HG03342 (cell line): ENCODE measurements at regions not wholly inside any gene's neighbourhood (a gene's known extent, or its start where the extent isn't known, plus 50 kb on each side); places are given as distances from the start of the nearest gene placed in this dataset.

ENCODE experiments used
- ATAC-seq: cut with Tn5 transposase; IDR thresholded peaks from one replicate; pipeline ENCODE4 v1.9.1; 2021; ENCODE audit warnings: mild to moderate bottlenecking, moderate library complexity; ENCODE audit not compliant: unreplicated experiment

GRCh38 chr4:175871774-175872405 lies 59.8 kb upstream of the GPM6A start:
- ATAC-seq, result no peak

GRCh38 chr4:175873707-175874106 lies 61.6 kb upstream of the GPM6A start:
- ATAC-seq, result no peak

GRCh38 chr4:175874306-175874705 lies 62.2 kb upstream of the GPM6A start:
- ATAC-seq, result no peak

DNA sequence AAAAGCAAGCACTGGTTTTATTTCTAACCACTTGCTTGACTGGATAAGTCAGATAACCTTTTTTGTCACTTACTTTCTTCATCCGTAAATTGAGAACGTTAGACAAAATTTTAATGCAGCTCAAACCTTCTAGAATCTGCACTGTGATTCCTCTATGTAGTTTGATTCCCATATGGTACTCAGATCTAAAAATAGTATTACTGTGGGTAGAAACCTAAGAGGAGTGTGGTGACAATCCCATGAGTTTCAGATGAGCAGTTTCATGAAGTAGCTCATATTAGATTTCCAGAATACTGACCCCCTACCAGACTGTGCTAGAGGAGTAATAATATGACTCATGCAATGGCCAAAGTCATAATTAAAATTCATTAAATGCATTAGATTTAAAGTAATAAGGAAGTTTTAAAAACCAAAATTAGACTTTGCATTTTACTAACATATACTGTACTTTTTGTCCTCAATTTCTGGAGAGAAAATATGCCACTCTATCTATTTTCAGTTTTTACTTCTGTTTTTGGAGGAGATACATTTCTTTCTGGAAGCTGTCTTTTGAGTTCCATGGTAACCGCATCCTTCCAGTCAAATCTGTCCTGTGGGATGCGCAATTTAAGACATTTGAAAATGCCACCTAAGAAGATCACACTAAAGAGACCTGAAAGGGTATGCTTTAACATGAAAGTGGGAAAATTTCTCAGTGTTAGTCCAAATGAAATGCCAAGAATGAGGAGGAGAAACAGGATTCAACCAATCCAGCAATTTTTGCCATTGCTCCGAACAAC lies 64.1 kb upstream of the GPM6A start:
- no peak for ATAC-seq

GRCh38 chr4:175882891-175883290 lies 70.8 kb upstream of the GPM6A start:
- no peak for ATAC-seq

DNA sequence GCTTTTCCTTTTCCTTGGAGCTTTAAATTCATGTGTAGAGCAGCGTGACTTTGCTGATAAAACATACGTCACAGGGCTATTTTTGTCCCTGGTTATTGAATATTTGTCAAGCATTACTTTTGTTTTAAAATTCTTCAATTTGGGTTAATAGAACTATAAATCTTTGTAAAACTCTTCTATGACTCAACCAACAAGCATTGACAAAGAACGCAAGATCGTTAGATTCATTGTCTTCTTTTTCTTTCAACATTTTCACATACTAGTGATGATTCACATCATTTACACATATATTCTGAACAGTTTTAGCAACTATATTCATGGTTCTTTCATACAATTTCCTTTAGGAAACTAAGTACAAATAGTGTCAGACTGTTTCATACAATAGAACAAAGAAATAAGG lies 72.0 kb upstream of the GPM6A start:
- no peak for ATAC-seq

DNA sequence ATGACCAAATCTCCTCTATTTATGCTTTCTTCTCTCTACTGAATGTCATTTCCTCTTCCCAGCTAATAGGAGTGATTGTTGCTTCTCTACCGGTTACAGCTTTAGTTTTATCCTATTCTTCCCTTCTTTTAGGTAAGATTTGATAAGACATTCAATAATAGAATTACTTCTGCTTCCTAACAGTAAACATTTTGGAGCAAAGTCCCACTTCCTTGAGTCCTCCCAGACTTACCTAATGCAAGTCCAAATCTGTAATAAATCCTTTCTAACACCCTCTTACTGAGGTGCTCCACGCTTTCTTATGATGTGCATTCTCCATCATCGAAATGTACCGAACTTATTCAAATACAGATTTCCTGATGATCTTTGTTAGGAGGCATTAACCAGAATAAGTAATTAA lies 79.2 kb upstream of the GPM6A start:
- no peak for ATAC-seq

GRCh38 chr4:175891851-175892250 lies 79.8 kb upstream of the GPM6A start:
- peak; percentile 51 for ATAC-seq

- no peak for ATAC-seq
Measured at GRCh38 chr4:175905925-175906324, 93.9 kb upstream of the GPM6A start.

DNA sequence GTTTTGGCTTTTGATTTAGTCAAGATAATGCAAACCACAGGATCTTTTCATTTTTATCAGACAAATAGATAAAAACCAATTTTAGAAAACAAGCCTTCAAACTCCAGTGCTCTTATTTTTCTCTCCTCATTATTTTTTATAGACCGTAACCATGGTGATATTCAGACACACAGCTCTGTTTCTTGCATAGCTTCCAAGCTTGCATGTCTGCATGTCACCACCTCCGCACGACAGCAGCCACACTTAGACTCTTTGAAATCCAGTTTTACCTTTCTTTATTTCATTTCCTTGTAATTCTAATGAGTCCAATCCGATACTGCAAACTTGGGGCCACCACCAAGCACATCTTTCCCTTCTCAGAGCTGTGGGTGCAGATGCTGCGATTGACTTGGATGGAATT lies 94.3 kb upstream of the GPM6A start:
- no peak for ATAC-seq

DNA sequence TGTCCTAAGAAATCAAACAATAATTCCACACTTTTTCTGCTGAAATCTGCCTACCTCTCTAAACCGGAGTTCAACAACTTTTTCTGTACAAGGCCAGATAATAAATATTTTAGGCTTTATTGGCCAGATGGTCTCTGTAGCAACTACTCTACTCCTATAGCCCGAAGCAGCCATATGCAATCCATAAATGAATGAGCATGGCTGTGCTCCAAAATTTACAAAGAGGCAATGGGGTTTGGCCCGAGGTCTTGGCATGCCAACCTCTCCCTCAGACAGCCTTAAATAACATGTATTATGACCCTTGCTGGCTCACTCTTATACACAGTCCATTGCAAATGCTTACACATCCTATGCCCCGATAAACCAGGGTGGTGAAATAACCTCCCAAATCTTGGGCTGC lies 98.6 kb upstream of the GPM6A start:
- no peak for ATAC-seq

- no peak for ATAC-seq
Measured at GRCh38 chr4:175916626-175917351, 104.7 kb upstream of the GPM6A start.

DNA sequence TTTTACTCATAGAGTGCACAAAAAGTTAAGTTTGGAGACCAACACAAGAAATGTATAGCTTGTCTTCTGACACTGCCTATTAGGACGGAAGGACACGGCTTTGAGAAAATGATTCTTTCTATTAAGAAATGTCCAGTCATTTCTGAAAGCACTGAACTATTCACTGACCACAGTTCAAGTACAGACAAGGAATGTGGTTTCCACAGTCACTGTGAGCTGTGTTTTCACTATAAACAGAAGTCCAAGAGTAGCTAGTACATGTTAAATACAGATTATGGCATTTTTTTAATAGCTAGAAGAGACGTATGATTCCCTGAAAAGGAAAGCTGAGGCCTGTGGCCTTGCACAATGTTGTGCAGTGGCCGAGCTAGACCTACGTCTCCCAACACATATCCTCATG lies 115.1 kb upstream of the GPM6A start:
- peak; percentile 50 for ATAC-seq

DNA sequence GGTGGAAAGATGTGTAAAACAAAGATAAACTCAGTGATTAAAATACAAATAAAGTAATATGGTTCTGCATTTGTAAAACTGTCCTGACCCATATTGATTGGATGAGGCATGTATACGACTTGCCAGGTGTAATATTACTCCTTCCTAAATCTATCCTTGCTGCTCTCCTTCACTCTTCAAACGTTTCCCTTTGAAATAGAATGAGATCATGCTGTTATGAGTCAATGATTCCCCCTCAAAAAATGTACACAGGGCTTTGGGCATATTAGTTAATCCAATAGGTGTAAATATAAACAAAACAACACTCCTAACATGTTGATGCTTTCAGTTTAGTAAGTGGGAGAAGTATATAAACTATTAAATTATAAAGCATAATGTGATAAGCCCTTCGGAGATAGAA lies 117.4 kb upstream of the GPM6A start:
- ATAC-seq, result no peak

- no peak for ATAC-seq
Measured at GRCh38 chr4:175929932-175930331, 117.9 kb upstream of the GPM6A start.

GRCh38 chr4:175930471-175930870 lies 118.4 kb upstream of the GPM6A start:
- ATAC-seq, result no peak

GRCh38 chr4:175932116-175932515 lies 120.1 kb upstream of the GPM6A start:
- ATAC-seq, result no peak

DNA sequence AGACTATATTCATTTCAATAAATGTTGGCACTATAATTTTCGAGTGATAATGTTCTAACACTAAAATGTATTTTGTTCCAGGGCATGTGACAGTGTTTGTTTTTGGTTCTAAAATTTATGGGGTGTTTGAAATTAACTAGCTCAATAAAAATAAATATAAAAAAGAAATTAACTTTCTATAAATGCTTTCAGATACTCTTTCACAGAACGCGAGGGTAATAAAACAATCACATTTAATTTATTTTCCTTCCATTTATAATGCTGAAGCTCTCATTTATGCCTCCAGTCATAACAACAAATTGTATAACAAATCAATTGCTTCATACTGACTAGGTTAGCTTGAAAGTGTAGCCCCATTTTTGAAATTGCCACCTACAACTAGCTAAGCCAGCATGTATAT lies 122.4 kb upstream of the GPM6A start:
- no peak for ATAC-seq

GRCh38 chr4:175935016-175935661 lies 123.1 kb upstream of the GPM6A start:
- no peak for ATAC-seq

DNA sequence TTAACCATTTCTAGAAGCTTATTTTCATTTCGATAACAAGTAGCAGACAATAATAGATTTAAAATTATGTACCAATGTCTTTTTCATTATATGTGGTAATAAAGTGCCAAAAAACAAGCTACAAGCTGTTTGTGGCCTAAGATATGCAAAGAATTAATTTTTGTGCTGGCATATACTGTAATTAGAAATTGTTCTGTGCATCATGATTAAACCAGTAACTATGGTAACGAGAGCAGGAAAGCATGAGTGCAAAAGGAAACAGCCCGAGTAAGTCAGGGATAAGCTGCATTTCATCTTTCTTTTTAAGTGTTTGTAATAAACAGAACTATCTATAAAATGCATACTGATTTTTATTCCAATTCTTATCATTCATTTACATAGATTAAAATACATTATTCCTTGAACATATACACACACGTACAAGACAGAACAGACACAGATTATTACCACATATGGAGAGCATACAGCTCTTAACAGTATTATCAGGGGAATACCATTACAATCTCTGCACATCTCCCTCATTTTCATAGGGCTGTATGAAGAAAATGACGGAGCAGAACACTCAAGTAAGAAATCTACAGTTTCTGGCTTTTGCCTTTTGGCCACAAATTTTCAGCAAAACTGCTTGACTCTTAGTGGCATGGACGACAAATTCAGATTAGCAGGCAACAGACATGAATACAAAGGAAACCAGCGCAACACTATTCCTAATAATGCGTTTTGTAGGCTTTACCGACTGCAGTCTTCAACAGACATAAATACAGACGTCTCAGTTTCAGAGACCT lies 121.3 kb upstream of the WDR17 start:
- no peak for ATAC-seq
